Fibroblast of villous mesenchyme (primary cell): ENCODE measurements at regions not wholly inside any gene's neighbourhood (a gene's known extent, or its start where the extent isn't known, plus 50 kb on each side); places are given as distances from the start of the nearest gene placed in this dataset.

Experiments
- DNase-seq: peaks from one replicate; pipeline ENCODE4 v3.0.0-alpha.2; 2010; ENCODE audit warnings: low read depth
- H3K4me3 ChIP-seq: 2 replicates; pipeline ENCODE4 v1.5.1; 2011; ENCODE audit warnings: low read depth, mild to moderate bottlenecking, low read length
- CTCF ChIP-seq: IDR thresholded peaks from 2 replicates; pipeline ENCODE4 v1.5.1; 2012; ENCODE audit warnings: low read depth, mild to moderate bottlenecking, low read length; ENCODE audit not compliant: insufficient read depth

GRCh38 chr3:188964957-188965356 lies 206.8 kb upstream of the TPRG1 start:
- DNase-seq: no peak
- TF ChIP-seq CTCF: no peak
- H3K4me3 ChIP-seq: no peak overlapping the region

GRCh38 chr3:188972310-188972709 lies 199.5 kb upstream of the TPRG1 start:
- H3K4me3 ChIP-seq: no peak overlapping the region
- DNase-seq: no peak
- TF ChIP-seq CTCF: no peak

DNA sequence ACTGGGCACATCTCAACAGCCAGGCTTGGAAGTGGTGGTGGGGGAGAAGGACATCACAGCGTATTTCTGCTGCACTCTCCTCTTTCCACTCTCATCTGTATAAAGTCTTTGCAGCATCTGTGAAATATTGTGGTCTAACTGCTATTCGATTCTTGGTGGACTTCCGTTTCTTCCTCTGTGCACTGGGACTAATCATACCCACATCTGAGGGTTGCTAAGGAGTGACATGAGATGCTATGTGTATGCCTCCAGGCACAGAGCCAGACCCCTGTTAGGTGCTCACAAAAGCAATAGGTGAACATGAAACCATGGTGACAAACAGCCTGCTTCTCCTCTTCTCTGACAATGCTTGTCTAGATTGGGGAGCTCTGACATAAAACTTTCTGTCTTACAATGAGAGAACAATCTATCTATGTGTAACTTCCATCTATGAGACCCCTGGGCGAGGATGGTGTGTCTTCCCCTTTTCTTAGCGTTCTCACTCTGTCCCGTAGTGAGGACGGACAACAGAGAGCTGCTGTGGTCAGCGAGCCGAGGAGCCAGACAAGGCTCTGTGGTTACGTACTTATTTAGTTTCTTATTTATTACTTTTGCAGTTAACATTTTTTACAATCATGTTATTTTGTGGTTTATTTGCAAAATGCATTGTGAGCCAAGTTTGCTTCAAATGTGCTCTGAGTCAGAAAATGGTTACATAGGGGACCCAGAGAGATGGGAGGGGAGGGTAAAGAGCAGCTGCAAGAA lies 196.7 kb upstream of the TPRG1 start:
- H3K4me3 ChIP-seq: peak overlapping the region; percentile 17

GRCh38 chr3:188975600-188976314 lies 196.0 kb upstream of the TPRG1 start:
- DNase-seq: peak; percentile 78
- peak overlapping the region; percentile 17 for H3K4me3 ChIP-seq
- no peak for TF ChIP-seq CTCF

More for the DNA sequence above, 196.7 kb upstream of the TPRG1 start:
- no peak for TF ChIP-seq CTCF
- DNase-seq: peak; percentile 63

DNA sequence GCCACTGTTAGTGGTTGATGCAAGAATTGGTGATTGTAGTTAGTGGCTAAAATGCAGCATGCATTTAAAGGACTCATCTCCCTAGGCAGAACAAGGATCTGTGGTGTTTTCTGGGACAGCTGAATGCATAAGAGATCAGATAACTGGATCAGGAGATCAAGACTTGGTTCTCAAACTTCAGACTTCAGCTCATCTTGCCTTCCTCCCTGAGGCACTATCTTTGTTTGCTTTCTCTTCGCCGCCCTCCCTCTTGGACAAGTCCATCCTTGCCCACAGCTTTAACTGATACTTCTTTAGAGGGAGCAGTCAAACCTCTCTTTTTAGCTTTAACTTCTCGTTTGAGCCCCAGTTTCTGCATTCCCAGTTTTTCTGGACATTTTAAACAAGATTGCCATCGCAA lies 195.4 kb upstream of the TPRG1 start:
- no peak for DNase-seq
- no peak overlapping the region for H3K4me3 ChIP-seq
- TF ChIP-seq CTCF: no peak

- peak; percentile 69 for DNase-seq
- no peak for TF ChIP-seq CTCF
- no peak overlapping the region for H3K4me3 ChIP-seq
Observed at GRCh38 chr3:188978421-188979171, 193.2 kb upstream of the TPRG1 start.
